IMR-90 (cell line): ENCODE measurements at regions not wholly inside any gene's neighbourhood (a gene's known extent, or its start where the extent isn't known, plus 50 kb on each side); places are given as distances from the start of the nearest gene placed in this dataset.

Experiments used
- ATAC-seq: fragments of 200-7000 bp; cut with Tn5 transposase; 2 replicates; pipeline ENCODE4 v1.9.1; 2020; ENCODE audit warnings: low read depth, mild to moderate bottlenecking, moderate library complexity
- BruUV-seq: library from RNA; stranded (reverse); fragments of 400-500 nt; replicated peaks from 2 replicates; lab custom pipeline; 2021; lab: Mats Ljungman, UMichigan
- CTCF ChIA-PET: fragments of 300-600 bp; formaldehyde crosslinking; extraction: SDS; loops from one replicate; lab custom pipeline; 2021; ENCODE audit warnings: antibody characterized with exemption; lab: Yijun Ruan, JAX
- POLR2A ChIA-PET: fragments of 300-600 bp; sonication (Branson Sonifier 250); formaldehyde crosslinking; loops from one replicate; lab custom pipeline; 2022; ENCODE audit warnings: antibody characterized with exemption; ENCODE audit not compliant: unreplicated experiment; lab: Charles Lee
- DNase-seq: peaks from one replicate; pipeline ENCODE4 v3.0.0; 2013
- H2AFZ ChIP-seq: replicated peaks from 2 replicates; pipeline ENCODE3; 2013; ENCODE audit warnings: low read length, mild to moderate bottlenecking; ENCODE audit not compliant: poor library complexity
- H2AK5ac ChIP-seq: 2 replicates; pipeline ENCODE4 v1.6.1; 2013; ENCODE audit warnings: low read depth, low read length, inconsistent platforms
- H2AK9ac ChIP-seq: replicated peaks from 2 replicates; pipeline ENCODE3; 2013; ENCODE audit warnings: mild to moderate bottlenecking, low read depth, low read length, moderate library complexity; ENCODE audit not compliant: poor library complexity
- H2BK120ac ChIP-seq: 2 replicates; pipeline ENCODE4 v1.6.1; 2013; ENCODE audit warnings: low read depth, low read length, inconsistent platforms
- H2BK15ac ChIP-seq: 3 replicates; pipeline ENCODE4 v1.6.1; 2013; ENCODE audit warnings: low read depth, low read length, inconsistent platforms
- H2BK20ac ChIP-seq: 2 replicates; pipeline ENCODE4 v1.6.1; 2013; ENCODE audit warnings: low read depth, mild to moderate bottlenecking, inconsistent platforms, low read length, moderate library complexity
- H2BK5ac ChIP-seq: 2 replicates; pipeline ENCODE4 v1.6.1; 2013; ENCODE audit warnings: mild to moderate bottlenecking, low read depth, low read length, inconsistent platforms; ENCODE audit not compliant: poor library complexity, severe bottlenecking
- H3K14ac ChIP-seq: replicated peaks from 2 replicates; pipeline ENCODE4 v1.6.1; 2013; ENCODE audit warnings: low read depth, low read length, inconsistent platforms
- H3K18ac ChIP-seq: 2 replicates; pipeline ENCODE4 v1.6.1; 2013; ENCODE audit warnings: low read depth, low read length, control low read depth
- H3K23ac ChIP-seq: 2 replicates; pipeline ENCODE4 v1.6.1; 2013; ENCODE audit warnings: low read depth, low read length, inconsistent platforms
- H3K27ac ChIP-seq: 2 replicates; pipeline ENCODE4 v1.5.1; 2013; ENCODE audit warnings: mild to moderate bottlenecking, control low read depth, low read length; ENCODE audit not compliant: insufficient read depth
- H3K27me3 ChIP-seq: 2 replicates; pipeline ENCODE4 v1.6.1; 2013; ENCODE audit warnings: low read length; ENCODE audit not compliant: control insufficient read depth, insufficient read depth
- H3K36me3 ChIP-seq: 2 replicates; pipeline ENCODE4 v1.6.1; 2013; ENCODE audit warnings: low read length, mixed read lengths; ENCODE audit not compliant: control insufficient read depth, insufficient read depth
- H3K4ac ChIP-seq: 2 replicates; pipeline ENCODE4 v1.6.1; 2013; ENCODE audit warnings: low read depth, low read length, inconsistent platforms
- H3K4me1 ChIP-seq: 2 replicates; pipeline ENCODE4 v1.6.1; 2013; ENCODE audit warnings: low read length, mixed read lengths; ENCODE audit not compliant: control insufficient read depth, insufficient read depth
- H3K4me2 ChIP-seq: 2 replicates; pipeline ENCODE4 v1.6.1; 2013; ENCODE audit warnings: low read depth, mild to moderate bottlenecking, control low read depth, low read length, moderate library complexity
- H3K4me3 ChIP-seq: 2 replicates; pipeline ENCODE4 v1.5.1; 2013; ENCODE audit warnings: low read depth, mild to moderate bottlenecking, control low read depth, low read length, moderate library complexity; ENCODE audit not compliant: insufficient read depth
- H3K56ac ChIP-seq: 2 replicates; pipeline ENCODE4 v1.6.1; 2013; ENCODE audit warnings: low read length, inconsistent platforms; ENCODE audit not compliant: insufficient read depth; ENCODE audit errors: extremely low read depth
- H3K79me1 ChIP-seq, 2 experiments: 2 replicates each; pipeline ENCODE4 v1.6.1; 2013; ENCODE audit warnings: low read length in 2 of 2, inconsistent platforms in 1 of 2, low read depth in 1 of 2
- H3K9ac ChIP-seq: 2 replicates; pipeline ENCODE4 v1.6.1; 2013; ENCODE audit warnings: low read depth, low read length, control low read depth
- H3K9me1 ChIP-seq: 2 replicates; pipeline ENCODE4 v1.6.1; 2013; ENCODE audit warnings: low read length, inconsistent platforms; ENCODE audit not compliant: insufficient read depth
- H3K9me3 ChIP-seq: 2 replicates; pipeline ENCODE4 v1.6.1; 2013; ENCODE audit warnings: low read length; ENCODE audit not compliant: control insufficient read depth, insufficient read depth
- H4K20me1 ChIP-seq: 2 replicates; pipeline ENCODE4 v1.6.1; 2013; ENCODE audit warnings: low read length, inconsistent platforms; ENCODE audit not compliant: insufficient read depth
- H4K5ac ChIP-seq: 2 replicates; pipeline ENCODE4 v1.6.1; 2013; ENCODE audit warnings: mild to moderate bottlenecking, low read depth, low read length, control low read depth
- H4K8ac ChIP-seq, 2 experiments: 2 replicates each; pipeline ENCODE4 v1.6.1; 2013; ENCODE audit warnings: low read depth in 2 of 2, low read length in 2 of 2, control low read depth in 1 of 2, inconsistent platforms in 1 of 2
- H4K91ac ChIP-seq: 2 replicates; pipeline ENCODE4 v1.6.1; 2013; ENCODE audit warnings: low read depth, low read length, inconsistent platforms; ENCODE audit not compliant: insufficient read depth
- BHLHE40 ChIP-seq: fragments of 150-350 bp; IDR thresholded peaks from 2 replicates; pipeline ENCODE4 v1.6.1; 2016; ENCODE audit warnings: mild to moderate bottlenecking, low read depth, low read length
- CEBPB ChIP-seq: IDR thresholded peaks from 2 replicates; pipeline ENCODE4 v1.6.1; 2012; ENCODE audit warnings: low read depth, low read length, improper control_type of control experiment
- CHD1 ChIP-seq: IDR thresholded peaks from 2 replicates; pipeline ENCODE4 v1.6.1; 2012; ENCODE audit warnings: low read depth, low read length, improper control_type of control experiment
- MAFK ChIP-seq: IDR thresholded peaks from 2 replicates; pipeline ENCODE4 v1.6.1; 2012; ENCODE audit warnings: low read depth, low read length, improper control_type of control experiment
- MAZ ChIP-seq: IDR thresholded peaks from 2 replicates; pipeline ENCODE4 v1.6.1; 2012; ENCODE audit warnings: low read depth, mild to moderate bottlenecking, low read length, improper control_type of control experiment, moderate library complexity, borderline replicate concordance
- NFE2L2 ChIP-seq: fragments of 150-350 bp; IDR thresholded peaks from 2 replicates; pipeline ENCODE4 v1.6.1; 2016; ENCODE audit warnings: low read depth, mild to moderate bottlenecking, low read length
- POLR2A ChIP-seq: IDR thresholded peaks from 2 replicates; pipeline ENCODE4 v1.6.1; 2012; ENCODE audit warnings: mild to moderate bottlenecking, low read depth, low read length
- RAD21 ChIP-seq: IDR thresholded peaks from 2 replicates; pipeline ENCODE4 v1.6.1; 2012; ENCODE audit warnings: low read length, improper control_type of control experiment
- RCOR1 ChIP-seq: IDR thresholded peaks from 2 replicates; pipeline ENCODE4 v1.6.1; 2012; ENCODE audit warnings: mild to moderate bottlenecking, low read length, improper control_type of control experiment; ENCODE audit not compliant: insufficient replicate concordance
- SMC3 ChIP-seq: fragments of 150-350 bp; IDR thresholded peaks from 2 replicates; pipeline ENCODE4 v1.6.1; 2016; ENCODE audit warnings: low read depth, mild to moderate bottlenecking, antibody characterized with exemption, low read length, moderate library complexity
- WGBS, 2 experiments: methylation state at CpG; one replicate each; pipeline versions ENCODE4 v1.1.5 to v1.1.7; 2013; ENCODE audit warnings: missing lambda C conversion rate in 2 of 2; ENCODE audit not compliant: insufficient read length in 1 of 2; ENCODE audit errors: extremely low coverage in 2 of 2; 5-methylcytosine and 5-hydroxymethylcytosine counted together
- dilution Hi-C: fragments of 300-500 bp; cut with HindIII; formaldehyde crosslinking; loops from one replicate; pipeline ENCODE4 v1.14.3; 2018; ENCODE audit warnings: low sequenced_read_pairs; ENCODE audit not compliant: unreplicated experiment
- in situ Hi-C: fragments of 300-500 bp; cut with MboI; formaldehyde crosslinking; loops from 3 replicates; pipeline ENCODE4 v1.14.3; 2019; ENCODE audit warnings: low sequenced_read_pairs, inconsistent platforms, mixed read lengths
- intact Hi-C: fragments of 100-400 bp; cut with micrococcal nuclease; formaldehyde crosslinking; loops from 2 replicates; pipeline ENCODE4 v1.10.0; 2022
- TF ChIP-seq, protein P1 (sequence below): conservative IDR thresholded peaks from 2 replicates; pipeline ENCODE4 v1.5.1; 2012; ENCODE audit warnings: mild to moderate bottlenecking, low read depth, low read length, improper control_type of control experiment
- TF ChIP-seq, protein P2 (sequence below): fragments of 150-350 bp; IDR thresholded peaks from 2 replicates; pipeline ENCODE4 v1.6.1; 2016; ENCODE audit warnings: low read depth, mild to moderate bottlenecking, low read length, moderate library complexity, borderline replicate concordance

DNA sequence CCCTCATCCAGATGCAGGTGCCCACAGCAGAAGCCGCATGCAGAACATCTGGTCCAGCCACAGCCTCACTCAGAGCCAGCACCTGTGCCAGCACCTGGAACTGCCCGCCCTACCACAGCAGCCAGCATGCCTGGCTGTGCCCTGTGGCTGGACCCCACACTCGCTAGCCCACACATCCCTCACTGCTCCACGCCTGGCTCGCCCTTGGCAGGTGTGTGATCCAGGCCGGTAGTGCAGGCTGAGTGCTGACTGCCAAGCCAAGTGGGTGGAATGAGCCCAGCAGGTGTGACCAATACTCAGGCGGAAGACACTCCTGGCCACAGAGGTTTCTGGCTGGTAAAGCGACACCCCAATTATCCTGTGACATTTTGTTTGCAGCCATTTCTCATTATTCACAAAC lies 162.4 kb upstream of the ROBO1 start:
- H4K5ac ChIP-seq = no peak overlapping the region
- WGBS, 2 experiments = 70% methylated on average over 2 of the region's 8 CpGs; no CpG with 5 or more reads in 1 of the 2 experiments
- H2BK15ac ChIP-seq = no peak overlapping the region
- no peak overlapping the region for H4K91ac ChIP-seq
- TF ChIP-seq MAZ = no peak
- no peak for TF ChIP-seq RAD21
- TF ChIP-seq MAFK = no peak
- TF ChIP-seq, protein P1, sequence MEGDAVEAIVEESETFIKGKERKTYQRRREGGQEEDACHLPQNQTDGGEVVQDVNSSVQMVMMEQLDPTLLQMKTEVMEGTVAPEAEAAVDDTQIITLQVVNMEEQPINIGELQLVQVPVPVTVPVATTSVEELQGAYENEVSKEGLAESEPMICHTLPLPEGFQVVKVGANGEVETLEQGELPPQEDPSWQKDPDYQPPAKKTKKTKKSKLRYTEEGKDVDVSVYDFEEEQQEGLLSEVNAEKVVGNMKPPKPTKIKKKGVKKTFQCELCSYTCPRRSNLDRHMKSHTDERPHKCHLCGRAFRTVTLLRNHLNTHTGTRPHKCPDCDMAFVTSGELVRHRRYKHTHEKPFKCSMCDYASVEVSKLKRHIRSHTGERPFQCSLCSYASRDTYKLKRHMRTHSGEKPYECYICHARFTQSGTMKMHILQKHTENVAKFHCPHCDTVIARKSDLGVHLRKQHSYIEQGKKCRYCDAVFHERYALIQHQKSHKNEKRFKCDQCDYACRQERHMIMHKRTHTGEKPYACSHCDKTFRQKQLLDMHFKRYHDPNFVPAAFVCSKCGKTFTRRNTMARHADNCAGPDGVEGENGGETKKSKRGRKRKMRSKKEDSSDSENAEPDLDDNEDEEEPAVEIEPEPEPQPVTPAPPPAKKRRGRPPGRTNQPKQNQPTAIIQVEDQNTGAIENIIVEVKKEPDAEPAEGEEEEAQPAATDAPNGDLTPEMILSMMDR = no peak
- TF ChIP-seq, protein P2, sequence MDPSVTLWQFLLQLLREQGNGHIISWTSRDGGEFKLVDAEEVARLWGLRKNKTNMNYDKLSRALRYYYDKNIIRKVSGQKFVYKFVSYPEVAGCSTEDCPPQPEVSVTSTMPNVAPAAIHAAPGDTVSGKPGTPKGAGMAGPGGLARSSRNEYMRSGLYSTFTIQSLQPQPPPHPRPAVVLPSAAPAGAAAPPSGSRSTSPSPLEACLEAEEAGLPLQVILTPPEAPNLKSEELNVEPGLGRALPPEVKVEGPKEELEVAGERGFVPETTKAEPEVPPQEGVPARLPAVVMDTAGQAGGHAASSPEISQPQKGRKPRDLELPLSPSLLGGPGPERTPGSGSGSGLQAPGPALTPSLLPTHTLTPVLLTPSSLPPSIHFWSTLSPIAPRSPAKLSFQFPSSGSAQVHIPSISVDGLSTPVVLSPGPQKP = no peak
- TF ChIP-seq POLR2A = no peak
- TF ChIP-seq NFE2L2 = no peak
- no peak for TF ChIP-seq RCOR1
- TF ChIP-seq CEBPB = no peak
- no peak for TF ChIP-seq SMC3
- no peak for TF ChIP-seq BHLHE40
- TF ChIP-seq CHD1 = no peak
- H3K23ac ChIP-seq = no peak overlapping the region
- H3K79me1 ChIP-seq = no peaks in the 10 kb centered on the region
- no peaks in the 10 kb centered on the region for H4K20me1 ChIP-seq
- DNase-seq (no peak), ATAC-seq (no peak)
- no peak overlapping the region for H3K4me2 ChIP-seq
- in situ Hi-C loops = no loop called here
- H3K9me3 ChIP-seq = peaks cover 8% of the 10 kb centered on the region
- H2AFZ ChIP-seq = no peak overlapping the region
- no peak overlapping the region for H3K56ac ChIP-seq
- H3K4me1 ChIP-seq = no peaks in the 10 kb centered on the region
- intact Hi-C loops = no loop called here
- H3K9ac ChIP-seq = no peak overlapping the region
- no TSS peak for BruUV-seq
- H2AK9ac ChIP-seq = no peak overlapping the region
- no peak overlapping the region for H2BK120ac ChIP-seq
- no peak overlapping the region for H3K4ac ChIP-seq
- dilution Hi-C loops = no loop called here
- no peaks in the 10 kb centered on the region for H3K9me1 ChIP-seq
- H3K4me3 ChIP-seq = no peak overlapping the region
- H3K14ac ChIP-seq = no peak overlapping the region
- no peaks in the 10 kb centered on the region for H3K36me3 ChIP-seq
- H2BK5ac ChIP-seq = no peak overlapping the region
- no peak overlapping the region for H2BK20ac ChIP-seq
- no peaks in the 10 kb centered on the region for H3K27me3 ChIP-seq
- POLR2A ChIA-PET = no interaction called here
- no peak overlapping the region for H3K27ac ChIP-seq
- CTCF ChIA-PET = no interaction called here
- H4K8ac ChIP-seq = no peak overlapping the region
- no peak overlapping the region for H3K18ac ChIP-seq
- H2AK5ac ChIP-seq = no peak overlapping the region
